K562 (cell line): ENCODE measurements at regions not wholly inside any gene's neighbourhood (a gene's known extent, or its start where the extent isn't known, plus 50 kb on each side); places are given as distances from the start of the nearest gene placed in this dataset.

ENCODE experiments used
- ATAC-seq: fragments of 200-7000 bp; cut with Tn5 transposase; 3 replicates; pipeline ENCODE4 v1.9.1; 2020; ENCODE audit warnings: moderate library complexity
- BruUV-seq: library from RNA; stranded (reverse); fragments of 400-500 nt; replicated peaks from 2 replicates; lab custom pipeline; 2021; lab: Mats Ljungman, UMichigan
- CTCF ChIA-PET: fragments of 300-600 bp; formaldehyde crosslinking; extraction: SDS; loops from one replicate; lab custom pipeline; 2021; ENCODE audit warnings: low intra/inter-chr PET ratio; lab: Yijun Ruan, JAX
- POLR2A ChIA-PET: fragments of 300-600, 350-650 bp; sonication (Branson Sonifier 250); formaldehyde crosslinking; extraction: SDS; loops from one replicate; lab custom pipeline; 2021; ENCODE audit warnings: antibody characterized with exemption, inconsistent platforms; lab: Yijun Ruan, JAX
- DNase-seq, 4 experiments: peaks; one replicate each; pipeline versions ENCODE4 v3.0.0 to v3.0.0-alpha.2; 2011 to 2018; ENCODE audit warnings: low spot score in 3 of 4, mixed read lengths in 3 of 4; ENCODE audit errors: extremely low read depth in 1 of 4
- FAIRE-seq: peaks from 2 replicates; lab custom pipeline; 2011; peaks lifted over from hg19 to GRCh38; lab: Jason Lieb, UNC
- H2AFZ ChIP-seq: 2 replicates; pipeline ENCODE4 v1.6.0; 2011; ENCODE audit warnings: low read depth, low read length, control low read depth, inconsistent platforms
- H3K27ac ChIP-seq: fragments of 200-600 bp; 3 replicates; pipeline ENCODE4 v1.8.0; 2011; ENCODE audit warnings: low read depth, mild to moderate bottlenecking, control low read depth, inconsistent platforms, low read length, moderate library complexity, mixed read lengths; ENCODE audit errors: extremely low read depth
- H3K27me3 ChIP-seq, 2 experiments: fragments of 300-600 bp in 1 of 2; 2 replicates in 1 of 2; 3 replicates in 1 of 2; pipeline versions ENCODE4 v1.6.0 to v1.8.0; 2011; ENCODE audit warnings: inconsistent platforms in 2 of 2, low read length in 2 of 2, mild to moderate bottlenecking in 1 of 2, mixed read lengths in 1 of 2, moderate library complexity in 1 of 2; ENCODE audit not compliant: control insufficient read depth in 2 of 2, insufficient read depth in 2 of 2
- H3K36me3 ChIP-seq: fragments of 300-600 bp; 3 replicates; pipeline ENCODE4 v1.8.0; 2011; ENCODE audit warnings: mild to moderate bottlenecking, low read length, inconsistent platforms; ENCODE audit not compliant: control insufficient read depth, insufficient read depth
- H3K4me1 ChIP-seq, 2 experiments: fragments of 200-600 bp in 1 of 2; replicated peaks in 1 of 2; 2 replicates in 1 of 2; 3 replicates in 1 of 2; pipeline versions ENCODE4 v1.5.1 to v1.8.0; 2011; ENCODE audit warnings: inconsistent platforms in 2 of 2, low read length in 2 of 2, mild to moderate bottlenecking in 1 of 2, mixed read lengths in 1 of 2, moderate library complexity in 1 of 2; ENCODE audit not compliant: control insufficient read depth in 2 of 2, insufficient read depth in 2 of 2
- H3K4me2 ChIP-seq: 2 replicates; pipeline ENCODE4 v1.6.1; 2011; ENCODE audit warnings: low read length, control low read depth, inconsistent platforms, mixed read lengths; ENCODE audit not compliant: insufficient read depth
- H3K4me3 ChIP-seq: fragments of 200-600 bp; sonication (generic), shearing (Covaris generic); 2 replicates; pipeline ENCODE4 v1.5.1; 2016; ENCODE audit warnings: control low read depth, inconsistent platforms
- H3K79me2 ChIP-seq: fragments of 200-600 bp; 3 replicates; pipeline ENCODE4 v1.8.0; 2011; ENCODE audit warnings: low read length, inconsistent platforms; ENCODE audit not compliant: control insufficient read depth, insufficient read depth
- H3K9ac ChIP-seq, 2 experiments: 2 replicates each; pipeline versions ENCODE4 v1.6.0 to v1.6.1; 2011; ENCODE audit warnings: low read depth in 2 of 2, low read length in 2 of 2, control low read depth in 1 of 2, inconsistent platforms in 1 of 2, mild to moderate bottlenecking in 1 of 2, mixed read lengths in 1 of 2; ENCODE audit not compliant: insufficient read depth in 1 of 2
- H3K9me1 ChIP-seq: one replicate; pipeline ENCODE4 v1.6.0; 2011; ENCODE audit warnings: inconsistent platforms, mild to moderate bottlenecking, low read length, moderate library complexity; ENCODE audit not compliant: control insufficient read depth, insufficient read depth
- H3K9me3 ChIP-seq: replicated peaks from 2 replicates; pipeline ENCODE4 v1.5.1; 2011; ENCODE audit warnings: low read depth, low read length, inconsistent platforms; ENCODE audit not compliant: control insufficient read depth, insufficient read depth
- H4K20me1 ChIP-seq: replicated peaks from 2 replicates; pipeline ENCODE4 v1.6.1; 2011; ENCODE audit warnings: low read length, inconsistent platforms, mixed read lengths; ENCODE audit not compliant: control insufficient read depth, insufficient read depth
- CCNT2 ChIP-seq: IDR thresholded peaks from 2 replicates; pipeline ENCODE4 v1.6.1; 2011; ENCODE audit warnings: borderline replicate concordance, low read depth, mild to moderate bottlenecking, moderate library complexity, mixed read lengths, low read length; ENCODE audit not compliant: insufficient read length; ENCODE audit errors: extremely low read depth
- DACH1 ChIP-seq: fragments of 450-650 bp; IDR thresholded peaks from 2 replicates; pipeline ENCODE4 v1.6.1; 2018; ENCODE audit not compliant: partially characterized antibody
- HDAC8 ChIP-seq: fragments of 450-650 bp; IDR thresholded peaks from 2 replicates; pipeline ENCODE4 v1.6.1; 2016; ENCODE audit warnings: mild to moderate bottlenecking, missing genetic modification characterization, moderate library complexity, missing compliant biosample characterization
- MNT ChIP-seq, 2 experiments: fragments of 450-650 bp; conservative IDR thresholded peaks; 2 replicates each; pipeline ENCODE4 v1.6.1; 2017; ENCODE audit warnings: mild to moderate bottlenecking in 2 of 2, moderate library complexity in 2 of 2
- RBM22 ChIP-seq: fragments of 200-400 bp; formaldehyde crosslinking; IDR thresholded peaks from 2 replicates; pipeline ENCODE4 v1.6.1; 2018; ENCODE audit warnings: low read length, low read depth; ENCODE audit not compliant: poor library complexity, severe bottlenecking
- SNRNP70 ChIP-seq: fragments of 200-400 bp; formaldehyde crosslinking; optimal IDR thresholded peaks from 2 replicates; pipeline ENCODE3; 2017; ENCODE audit warnings: low read depth, low read length
- STAT5A ChIP-seq: IDR thresholded peaks from 2 replicates; pipeline ENCODE4 v1.6.1; 2012; ENCODE audit warnings: low read length, inconsistent platforms, borderline replicate concordance
- TCF15 ChIP-seq: fragments of 250-450 bp; sonication (Bioruptor Pico); IDR thresholded peaks from 2 replicates; pipeline ENCODE4 v1.8.0; 2022; ENCODE audit warnings: moderate library complexity, mild to moderate bottlenecking, inconsistent platforms
- TRIM28 ChIP-seq: fragments of 450-650 bp; IDR thresholded peaks from 2 replicates; pipeline ENCODE4 v1.6.1; 2017
- ZBTB7A ChIP-seq: IDR thresholded peaks from 2 replicates; pipeline ENCODE4 v1.6.1; 2011; ENCODE audit warnings: low read depth, mild to moderate bottlenecking, low read length, moderate library complexity, borderline replicate concordance; ENCODE audit not compliant: control insufficient read depth
- ZNF445 ChIP-seq: fragments of 250-450 bp; sonication (Bioruptor Pico); IDR thresholded peaks from 2 replicates; pipeline ENCODE4 v1.4.0; 2020; ENCODE audit warnings: low read depth, mild to moderate bottlenecking, moderate library complexity
- ZNF583 ChIP-seq: fragments of 250-450 bp; sonication (Bioruptor Pico); IDR thresholded peaks from 2 replicates; pipeline ENCODE4 v1.4.0; 2020
- WGBS: fragments of 100-300 bp; shearing (Covaris generic); methylation state at CpG from one replicate; pipeline ENCODE4 v1.1.6; 2016; ENCODE audit warnings: low coverage, mixed read lengths; ENCODE audit not compliant: insufficient coverage; ENCODE audit errors: missing lambda C conversion rate; 5-methylcytosine and 5-hydroxymethylcytosine counted together
- in situ Hi-C: fragments of 300-500 bp; cut with MboI; formaldehyde crosslinking; loops from 4 replicates; pipeline ENCODE4 v1.15.0; 2018; ENCODE audit warnings: inconsistent platforms, mixed read lengths
- intact Hi-C: fragments of 100-400 bp; cut with micrococcal nuclease; formaldehyde crosslinking; loops from 2 replicates; pipeline ENCODE4 v1.14.2; 2022

DNA sequence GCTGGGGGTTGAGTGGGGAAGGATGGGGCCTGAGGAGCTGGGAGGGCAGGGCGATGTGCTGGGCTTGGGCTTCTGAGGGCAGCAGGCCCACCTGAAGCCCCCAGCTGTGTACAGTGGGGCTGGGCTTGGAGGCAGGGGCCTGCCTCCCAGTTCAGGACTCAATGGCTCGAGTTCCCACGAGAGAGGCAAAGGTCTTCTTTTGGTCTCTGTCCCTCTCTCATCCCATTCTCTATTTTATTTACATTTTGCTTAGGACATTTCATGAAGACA lies 180.6 kb downstream of the MACROH2A1 start:
- CTCF ChIA-PET = no interaction called here
- H3K36me3 ChIP-seq = no peaks in the 10 kb centered on the region
- no peak for ATAC-seq
- peaks cover 0 to 10% of the 10 kb centered on the region in 2 experiments; a peak in 2 of 5 replicates for H3K27me3 ChIP-seq
- peaks cover 6 to 12% of the 10 kb centered on the region in 2 experiments; a peak in 4 of 5 replicates for H3K4me1 ChIP-seq
- 57% methylated on average over 1 of the region's 3 CpGs for WGBS
- intact Hi-C loops (no loop called here), in situ Hi-C loops (no loop called here)
- no peak for DNase-seq
- H3K9me3 ChIP-seq = no peaks in the 10 kb centered on the region
- H4K20me1 ChIP-seq = no peaks in the 10 kb centered on the region
- no peak overlapping the region for H2AFZ ChIP-seq
- no peak for FAIRE-seq
- TF ChIP-seq ZNF445 (CRISPR knock-in tag) (no peak), TCF15 (CRISPR knock-in tag) (no peak), MNT (conservative IDR thresholded peaks at IDR 0.05) (no peak), RBM22 (no peak), ZNF583 (CRISPR knock-in tag) (no peak), HDAC8 (tag) (no peak), DACH1 (no peak), ZBTB7A (no peak), SNRNP70 (no peak), CCNT2 (no peak), STAT5A (no peak), TRIM28 (no peak)
- BruUV-seq = no TSS peak
- POLR2A ChIA-PET = interaction anchor here (0.8 to 1.2 kb wide), 2 partner anchors 9 to 23 kb away, joined by 3 to 4 read pairs; no protein-coding TSS in a partner anchor
- H3K27ac ChIP-seq = no peak overlapping the region
- no peak overlapping the region for H3K4me3 ChIP-seq
- H3K9me1 ChIP-seq = no peaks in the 10 kb centered on the region
- no peak overlapping the region for H3K4me2 ChIP-seq
- no peaks in the 10 kb centered on the region for H3K79me2 ChIP-seq
- no peak overlapping the region for H3K9ac ChIP-seq
